ENCODE measurements at regions not wholly inside any gene's neighbourhood (a gene's known extent, or its start where the extent isn't known, plus 50 kb on each side); places are given as distances from the start of the nearest gene placed in this dataset.

DNA sequence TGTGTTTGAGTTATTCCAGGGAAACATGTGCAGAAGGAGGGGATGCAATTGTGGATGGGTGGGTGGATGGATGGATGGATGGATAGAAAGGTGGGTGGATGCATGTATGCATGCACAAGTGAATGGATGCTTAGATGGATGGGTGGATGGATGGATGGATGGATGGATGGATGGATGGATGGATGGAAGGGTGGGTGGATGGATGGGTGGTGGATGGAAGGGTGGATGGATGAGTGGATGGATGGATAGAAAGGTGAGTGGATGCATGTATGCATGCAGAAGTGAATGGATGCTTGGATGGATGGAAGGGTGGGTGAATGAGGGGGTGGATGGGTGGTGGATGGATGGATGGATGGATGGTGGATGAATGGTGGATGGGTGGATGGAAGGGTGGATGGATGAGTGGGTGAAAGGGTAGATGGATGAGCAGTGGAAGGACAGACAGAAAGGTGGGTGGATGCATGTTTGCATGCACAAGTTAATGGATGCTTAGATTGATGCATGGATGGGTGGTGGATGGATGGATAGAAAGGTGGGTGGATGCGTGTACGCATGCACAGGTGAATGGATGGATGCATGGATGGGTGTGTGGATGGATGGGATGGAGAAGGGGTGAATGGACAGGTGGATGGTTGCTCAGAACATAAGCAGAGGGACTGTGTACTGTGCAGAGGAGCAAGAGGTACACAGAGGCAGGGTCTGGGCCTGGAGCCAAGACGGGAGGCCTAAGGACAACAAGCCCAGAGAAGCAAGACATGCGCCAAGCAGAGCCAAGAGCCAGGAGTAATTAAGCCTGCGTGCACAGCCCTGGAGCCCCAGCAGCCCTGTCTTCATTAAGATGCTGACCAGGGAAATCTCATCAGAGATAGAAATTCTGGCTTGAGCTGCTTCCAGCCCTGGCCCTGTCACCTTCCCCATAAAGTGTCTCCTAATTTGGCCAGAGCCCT, 84.6 kb upstream of the PPP1R26 start:
- TF ChIP-seq GATA2 (IDR thresholded peaks at IDR 0.05; ENCODE audit: low read depth, low read length) (no peak), GATA3 (IDR thresholded peaks at IDR 0.05; ENCODE audit: low read depth, low read length) (no peak)
